PFSK-1 (cell line): ENCODE measurements at regions not wholly inside any gene's neighbourhood (a gene's known extent, or its start where the extent isn't known, plus 50 kb on each side); places are given as distances from the start of the nearest gene placed in this dataset.

ENCODE experiments used
- FOXP2 ChIP-seq: optimal IDR thresholded peaks from 2 replicates; pipeline ENCODE3; 2011; ENCODE audit warnings: borderline replicate concordance, control low read depth, inconsistent platforms; ENCODE audit not compliant: insufficient read depth; ENCODE audit errors: extremely low read length, extremely low read depth
- POLR2AphosphoS5 ChIP-seq: IDR thresholded peaks from 2 replicates; pipeline ENCODE4 v1.6.1; 2012; ENCODE audit warnings: low read depth, mild to moderate bottlenecking, control low read depth, low read length, moderate library complexity
- REST ChIP-seq, 2 experiments: IDR thresholded peaks; 2 replicates each; pipeline versions ENCODE4 v1.6.1 to v1.8.0; 2011 to 2012; ENCODE audit warnings: low read depth in 2 of 2, low read length in 2 of 2, control low read depth in 1 of 2, inconsistent platforms in 1 of 2, mild to moderate bottlenecking in 1 of 2, moderate library complexity in 1 of 2; ENCODE audit not compliant: insufficient read depth in 1 of 2
- SIN3A ChIP-seq: IDR thresholded peaks from 2 replicates; pipeline ENCODE4 v1.6.1; 2012; ENCODE audit warnings: mild to moderate bottlenecking, low read length, moderate library complexity, borderline replicate concordance; ENCODE audit not compliant: insufficient read depth
- TAF1 ChIP-seq: IDR thresholded peaks from 2 replicates; pipeline ENCODE4 v1.6.1; 2012; ENCODE audit warnings: low read length, control low read depth, borderline replicate concordance; ENCODE audit not compliant: insufficient read depth

GRCh38 chr3:194056731-194057415 is 79.1 kb upstream of the HES1 start:
- no peak for TF ChIP-seq POLR2AphosphoS5

GRCh38 chr3:194057570-194058188 is 78.3 kb upstream of the HES1 start:
- TF ChIP-seq REST (IDR thresholded peaks at IDR 0.05; ENCODE audit: insufficient read depth in 1 of 2, low read depth in 2 of 2, low read length in 2 of 2) (no peak), FOXP2 (no peak), SIN3A (no peak), POLR2AphosphoS5 (no peak), TAF1 (no peak)

- TF ChIP-seq POLR2AphosphoS5, result no peak
These were observed 77.8 kb upstream of the HES1 start for GRCh38 chr3:194058189-194058571.

GRCh38 chr3:194058753-194059152 is 77.2 kb upstream of the HES1 start:
- TF ChIP-seq POLR2AphosphoS5 (no peak), REST (IDR thresholded peaks at IDR 0.05; ENCODE audit: insufficient read depth in 1 of 2, low read depth in 2 of 2, low read length in 2 of 2) (no peak), FOXP2 (no peak)

GRCh38 chr3:194061421-194062030 is 74.4 kb upstream of the HES1 start:
- TF ChIP-seq REST (IDR thresholded peaks at IDR 0.05; ENCODE audit: insufficient read depth in 1 of 2, low read depth in 2 of 2, low read length in 2 of 2) (no peak), TAF1 (no peak), POLR2AphosphoS5 (no peak), SIN3A (no peak), FOXP2 (no peak)

- TF ChIP-seq SIN3A (no peak), TAF1 (no peak), FOXP2 (no peak)
These were observed 73.1 kb upstream of the HES1 start for GRCh38 chr3:194062830-194063229.
